ENCODE measurements at regions not wholly inside any gene's neighbourhood (a gene's known extent, or its start where the extent isn't known, plus 50 kb on each side); places are given as distances from the start of the nearest gene placed in this dataset.

- Histone ChIP-seq H3K36me3 (ENCODE audit: control insufficient read depth in 2 of 4, insufficient read depth in 4 of 4, low read length in 3 of 4) (no peaks in the 10 kb centered on the region), H2BK120ac (replicated peaks; ENCODE audit: low read depth, low read length) (no peak overlapping the region), H2BK20ac (ENCODE audit: low read length) (no peak overlapping the region), H3K79me2 (ENCODE audit: control insufficient read depth in 1 of 2, insufficient read depth in 2 of 2, low read length in 2 of 2) (no peaks in the 10 kb centered on the region), H3K9me3 (ENCODE audit: insufficient read depth in 2 of 2, low read depth in 1 of 2, low read length in 1 of 2) (no peaks in the 10 kb centered on the region), H3K56ac (replicated peaks; ENCODE audit: insufficient read length, low read depth, low read length) (no peak overlapping the region), H2BK12ac (ENCODE audit: low read depth, low read length) (no peak overlapping the region), H3K4me3 (ENCODE audit: extremely low read depth in 1 of 4, insufficient read depth in 2 of 4, low read depth in 3 of 4, low read length in 4 of 4) (no peak overlapping the region), H3K14ac (ENCODE audit: insufficient read length) (no peak overlapping the region), H3K23ac (ENCODE audit: insufficient read length) (no peak overlapping the region), H3K23me2 (ENCODE audit: low read depth, low read length) (no peaks in the 10 kb centered on the region), H3K4me1 (replicated peaks in 1 of 4; ENCODE audit: control insufficient read depth in 3 of 4, insufficient read depth in 4 of 4, low read length in 3 of 4) (peaks cover 0 to 10% (median under 1%) of the 10 kb centered on the region in 4 experiments; a peak in 3 of 7 replicates), H3K79me1 (ENCODE audit: low read depth, low read length) (no peaks in the 10 kb centered on the region), H4K5ac (ENCODE audit: insufficient read length, low read depth, low read length) (no peak overlapping the region), H3K4ac (replicated peaks; ENCODE audit: insufficient read length, low read depth, low read length) (no peak overlapping the region), H2BK15ac (ENCODE audit: low read length) (no peak overlapping the region), H2BK5ac (ENCODE audit: low read depth, low read length) (no peak overlapping the region), H3K27me3 (replicated peaks in 1 of 4; ENCODE audit: control insufficient read depth in 3 of 4, extremely low read depth in 1 of 4, insufficient read depth in 3 of 4, low read length in 3 of 4) (peaks cover 0 to 6% (median under 1%) of the 10 kb centered on the region in 4 experiments; a peak in 2 of 7 replicates), H3K27ac (ENCODE audit: low read depth, low read length) (no peak overlapping the region), H2AK5ac (ENCODE audit: low read depth, low read length) (no peak overlapping the region), H3K9ac (replicated peaks in 1 of 4; ENCODE audit: extremely low read depth in 1 of 4, low read depth in 3 of 4, low read length in 3 of 4) (no peak overlapping the region), H4K91ac (replicated peaks; ENCODE audit: insufficient read length, low read length) (no peak overlapping the region), H3K4me2 (ENCODE audit: insufficient read depth in 1 of 2, low read depth in 2 of 2, low read length in 2 of 2) (no peak overlapping the region), H4K20me1 (replicated peaks in 1 of 2; ENCODE audit: control insufficient read depth in 1 of 2, insufficient read depth in 2 of 2, low read length in 2 of 2) (no peaks in the 10 kb centered on the region), H4K8ac (ENCODE audit: extremely low read depth, insufficient read depth, low read length) (no peak overlapping the region), H3K18ac (ENCODE audit: extremely low read depth, low read length) (no peak overlapping the region), H2AFZ (ENCODE audit: low read length) (no peak overlapping the region)
- no peak for FAIRE-seq
- DNase-seq (ENCODE audit: low read depth in 1 of 2, low spot score in 2 of 2), result no peak
- WGBS, 2 experiments (ENCODE audit: extremely low coverage in 1 of 2, insufficient coverage in 1 of 2, insufficient read length in 1 of 2, insufficient replicate concordance in 2 of 2, low coverage in 1 of 2, low lambda C conversion rate in 2 of 2, missing lambda C conversion rate in 1 of 2), result 83% methylated on average over 6 of the region's 11 CpGs; no CpG with 5 or more reads in 1 of the 2 experiments
- POLR2A ChIA-PET (ENCODE audit: partially characterized antibody), result no interaction called here
- CTCF ChIA-PET (ENCODE audit: partially characterized antibody), result interaction anchor here (1.0 to 8.6 kb wide), 18 partner anchors 10 to 237 kb away, joined by 3 to 86 read pairs (median 6); no protein-coding TSS in a partner anchor
- TF ChIP-seq EGR1 (IDR thresholded peaks at IDR 0.05; ENCODE audit: borderline replicate concordance, low read depth, low read length) (no peak), CTBP2 (IDR thresholded peaks at IDR 0.05; ENCODE audit: borderline replicate concordance, insufficient read depth, insufficient read length, low read length) (no peak)
These were observed 96.7 kb upstream of the ASAP2 start for GRCh38 chr2:9109871-9110270.

Data from H1 (cell line).